Epithelial cell of esophagus (primary cell): ENCODE measurements at regions not wholly inside any gene's neighbourhood (a gene's known extent, or its start where the extent isn't known, plus 50 kb on each side); places are given as distances from the start of the nearest gene placed in this dataset.

ENCODE experiments used
- DNase-seq: peaks from one replicate; pipeline ENCODE4 v3.0.0; 2010; ENCODE audit warnings: low read depth
- H3K4me3 ChIP-seq: 2 replicates; pipeline ENCODE4 v1.5.1; 2011; ENCODE audit warnings: mild to moderate bottlenecking, low read length, control low read depth
- TF ChIP-seq, protein P1 (sequence below): IDR thresholded peaks from 2 replicates; pipeline ENCODE4 v1.5.1; 2011; ENCODE audit warnings: low read depth, mild to moderate bottlenecking, low read length, control low read depth, inconsistent platforms; ENCODE audit not compliant: insufficient read depth; ENCODE audit errors: missing control alignments

GRCh38 chr9:70478963-70479641 is 64.6 kb upstream of the KLF9 start:
- TF ChIP-seq, protein P1, sequence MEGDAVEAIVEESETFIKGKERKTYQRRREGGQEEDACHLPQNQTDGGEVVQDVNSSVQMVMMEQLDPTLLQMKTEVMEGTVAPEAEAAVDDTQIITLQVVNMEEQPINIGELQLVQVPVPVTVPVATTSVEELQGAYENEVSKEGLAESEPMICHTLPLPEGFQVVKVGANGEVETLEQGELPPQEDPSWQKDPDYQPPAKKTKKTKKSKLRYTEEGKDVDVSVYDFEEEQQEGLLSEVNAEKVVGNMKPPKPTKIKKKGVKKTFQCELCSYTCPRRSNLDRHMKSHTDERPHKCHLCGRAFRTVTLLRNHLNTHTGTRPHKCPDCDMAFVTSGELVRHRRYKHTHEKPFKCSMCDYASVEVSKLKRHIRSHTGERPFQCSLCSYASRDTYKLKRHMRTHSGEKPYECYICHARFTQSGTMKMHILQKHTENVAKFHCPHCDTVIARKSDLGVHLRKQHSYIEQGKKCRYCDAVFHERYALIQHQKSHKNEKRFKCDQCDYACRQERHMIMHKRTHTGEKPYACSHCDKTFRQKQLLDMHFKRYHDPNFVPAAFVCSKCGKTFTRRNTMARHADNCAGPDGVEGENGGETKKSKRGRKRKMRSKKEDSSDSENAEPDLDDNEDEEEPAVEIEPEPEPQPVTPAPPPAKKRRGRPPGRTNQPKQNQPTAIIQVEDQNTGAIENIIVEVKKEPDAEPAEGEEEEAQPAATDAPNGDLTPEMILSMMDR: no peak
- peak; percentile 61 for DNase-seq
- H3K4me3 ChIP-seq: no peak overlapping the region

DNA sequence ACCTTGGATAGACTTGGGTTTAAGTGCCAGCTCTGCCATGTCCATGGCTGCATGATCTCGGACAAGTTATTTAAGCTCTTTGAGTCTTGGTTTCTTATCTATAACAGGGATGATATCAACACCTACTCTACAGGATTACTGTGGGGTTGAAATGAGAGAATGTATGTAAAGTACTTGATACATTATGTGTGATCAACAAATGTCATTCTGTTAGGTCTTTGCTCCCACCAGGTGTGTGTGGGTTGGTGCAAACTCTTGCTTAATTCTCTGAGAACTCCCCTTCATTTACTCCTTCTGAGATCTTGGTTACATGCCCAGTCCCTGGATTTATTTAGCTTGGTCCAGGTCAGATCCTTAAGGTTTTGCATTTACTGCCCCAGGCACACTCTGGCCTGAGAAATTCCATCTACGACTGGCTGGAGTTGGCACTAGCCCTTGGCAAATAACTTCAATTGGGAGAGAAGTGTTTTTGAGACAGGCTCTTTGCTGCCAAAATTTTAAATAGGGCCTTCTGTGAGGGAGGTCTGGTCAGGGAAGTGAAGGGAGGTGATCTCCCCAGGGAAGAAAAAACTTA is 63.5 kb upstream of the KLF9 start:
- no peak overlapping the region for H3K4me3 ChIP-seq
- TF ChIP-seq, protein P1: no peak
- DNase-seq: no peak

DNA sequence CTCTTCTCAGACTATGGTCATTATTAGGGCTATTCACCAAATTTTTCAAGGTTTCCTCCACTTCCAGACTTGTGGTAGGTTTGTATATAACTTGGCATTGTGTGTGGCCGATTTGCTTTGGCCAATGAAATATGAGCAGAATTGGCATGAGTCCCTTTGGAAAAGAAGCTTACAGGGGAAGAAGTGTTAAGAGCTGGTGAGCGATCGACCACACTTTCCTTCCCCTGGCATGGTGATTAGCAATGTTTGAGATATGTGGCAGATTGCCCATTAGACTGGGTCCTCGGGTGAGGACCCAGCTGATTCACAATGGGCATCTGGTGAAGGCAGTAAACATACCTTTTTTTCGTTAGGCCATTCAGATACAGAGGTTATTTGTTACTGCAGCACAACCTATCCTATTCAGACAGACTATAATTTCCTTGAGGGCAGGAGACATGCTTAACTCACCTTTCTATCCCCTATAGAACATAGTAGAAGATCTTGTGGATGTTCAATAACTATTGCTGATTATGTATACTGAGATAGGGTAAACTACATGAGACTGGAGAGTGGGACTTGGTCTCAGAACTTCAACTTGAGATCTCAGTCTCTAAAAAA is 62.8 kb upstream of the KLF9 start:
- TF ChIP-seq, protein P1: no peak
- no peak overlapping the region for H3K4me3 ChIP-seq
- DNase-seq: peak; percentile 66

GRCh38 chr9:70475211-70475610 is 60.8 kb upstream of the KLF9 start:
- TF ChIP-seq, protein P1: no peak
- H3K4me3 ChIP-seq: no peak overlapping the region
- DNase-seq: no peak

GRCh38 chr9:70474413-70474812 is 60.0 kb upstream of the KLF9 start:
- H3K4me3 ChIP-seq: no peak overlapping the region
- DNase-seq: no peak
- TF ChIP-seq, protein P1: no peak

DNA sequence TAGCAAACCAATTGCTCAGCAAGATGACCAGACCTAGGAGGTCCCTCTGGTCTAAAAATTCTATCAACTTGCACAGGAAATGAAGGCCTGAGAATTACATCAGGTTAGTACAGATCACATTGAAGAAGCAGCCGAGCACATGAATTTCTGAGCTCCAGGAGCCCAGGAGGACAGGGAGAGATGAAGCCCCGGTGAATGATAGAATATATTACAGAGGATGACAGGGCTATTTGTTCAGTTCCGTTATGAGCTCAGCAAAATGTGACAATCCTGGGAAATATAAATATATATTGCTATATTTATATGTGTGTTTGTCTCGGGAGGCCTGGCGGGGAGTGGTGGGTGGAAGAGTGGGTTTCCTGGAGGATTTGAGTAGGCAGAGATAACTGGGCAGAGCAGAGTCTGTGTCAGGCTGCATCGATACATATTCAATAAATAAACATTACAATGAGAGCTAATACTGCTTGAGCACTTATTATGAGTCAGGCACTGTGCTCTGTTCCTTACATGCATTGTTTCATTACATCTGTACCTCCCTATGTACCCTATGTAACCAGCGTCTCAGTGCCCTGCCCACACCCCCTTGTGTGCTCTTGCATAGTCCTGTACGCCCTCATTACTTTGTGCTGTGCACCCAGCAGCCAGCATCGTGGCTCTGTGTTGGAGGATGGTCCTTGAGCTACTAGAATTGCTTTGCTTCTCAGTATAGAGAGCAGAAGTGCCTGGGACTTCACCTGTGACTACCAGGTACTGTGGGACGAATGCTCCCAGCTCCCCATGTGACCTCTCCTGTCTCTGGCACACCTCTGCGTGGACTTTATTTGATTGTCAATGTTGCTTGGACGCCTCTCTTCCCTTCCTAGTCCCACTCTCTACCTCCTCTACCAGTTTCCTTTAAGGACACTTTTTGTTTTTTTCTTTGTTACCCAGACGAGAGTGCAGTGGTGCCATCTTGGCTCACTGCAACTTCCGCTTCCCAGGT is 58.1 kb upstream of the KLF9 start:
- H3K4me3 ChIP-seq: no peak overlapping the region
- DNase-seq: no peak
- TF ChIP-seq, protein P1: no peak
